Erythroblast (primary cell): ENCODE measurements at regions not wholly inside any gene's neighbourhood (a gene's known extent, or its start where the extent isn't known, plus 50 kb on each side); places are given as distances from the start of the nearest gene placed in this dataset.

Experiments used
- GATA1 ChIP-seq: IDR thresholded peaks from 2 replicates; pipeline ENCODE4 v1.6.1; 2011; ENCODE audit warnings: low read depth, mild to moderate bottlenecking, control low read depth, low read length, moderate library complexity
- POLR2A ChIP-seq: IDR thresholded peaks from 2 replicates; pipeline ENCODE4 v1.6.1; 2011; ENCODE audit warnings: mild to moderate bottlenecking, low read length

DNA sequence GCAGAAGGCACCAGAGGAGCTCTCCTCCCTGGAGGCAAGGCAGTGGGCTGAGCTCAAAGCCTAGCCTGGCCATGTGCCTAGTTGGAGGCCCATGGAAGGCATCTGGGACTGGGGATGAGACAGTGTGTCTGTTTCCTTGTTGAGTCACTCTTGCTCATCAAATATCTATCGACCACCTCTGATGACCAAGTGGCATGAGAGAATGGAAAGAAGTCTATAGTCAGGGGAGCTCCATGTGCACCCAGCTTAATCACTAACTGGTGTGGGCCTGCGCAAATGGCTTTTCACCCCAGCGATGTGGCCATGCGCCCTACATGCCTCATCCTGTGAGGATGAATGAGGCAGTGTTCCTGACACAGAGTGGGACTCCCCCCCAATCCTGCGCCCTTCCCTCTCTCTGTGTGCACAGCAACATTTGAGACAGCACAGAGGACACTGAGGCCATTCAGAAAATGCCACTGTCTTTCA is 229.9 kb downstream of the RPS24 start:
- no peak for TF ChIP-seq POLR2A
- no peak for TF ChIP-seq GATA1
